22Rv1 (cell line): ENCODE measurements at regions not wholly inside any gene's neighbourhood (a gene's known extent, or its start where the extent isn't known, plus 50 kb on each side); places are given as distances from the start of the nearest gene placed in this dataset.

ENCODE experiments used
- CTCF ChIP-seq: fragments of 450-650 bp; IDR thresholded peaks from 2 replicates; pipeline ENCODE4 v1.5.1; 2017; ENCODE audit warnings: mild to moderate bottlenecking
- ZFX ChIP-seq: fragments of 450-650 bp; IDR thresholded peaks from 2 replicates; pipeline ENCODE4 v1.6.1; 2017; ENCODE audit warnings: antibody characterized with exemption, borderline replicate concordance

- TF ChIP-seq CTCF, result no peak
- no peak for TF ChIP-seq ZFX
Measured at GRCh38 chr4:20370274-20370673, 118.6 kb downstream of the SLIT2 start.
